Activated CD8-positive, alpha-beta T cell treated with anti-CD3 and anti-CD28 coated beads for 36 hours (primary cell): ENCODE measurements at regions not wholly inside any gene's neighbourhood (a gene's known extent, or its start where the extent isn't known, plus 50 kb on each side); places are given as distances from the start of the nearest gene placed in this dataset.

Experiments
- ATAC-seq: fragments of 200-7000 bp; cut with Tn5 transposase; one replicate; pipeline ENCODE4 v1.10.0; 2021; ENCODE audit warnings: mild to moderate bottlenecking, moderate library complexity
- CTCF ChIA-PET: fragments of 350-600 bp; sonication (Branson Sonifier 250); formaldehyde crosslinking; loops from one replicate; lab custom pipeline; 2021; ENCODE audit warnings: antibody characterized with exemption; lab: Charles Lee
- POLR2A ChIA-PET: fragments of 350-600 bp; sonication (Branson Sonifier 250); formaldehyde crosslinking; loops from one replicate; lab custom pipeline; 2021; ENCODE audit warnings: antibody characterized with exemption; lab: Charles Lee
- DNase-seq: peaks from one replicate; pipeline ENCODE4 v3.0.0-alpha.2; 2020
- H3K27ac Mint-ChIP-seq: one replicate; pipeline ENCODE4 v1.8.0; 2021; ENCODE audit warnings: mild to moderate bottlenecking, mixed read lengths
- H3K27me3 Mint-ChIP-seq: one replicate; pipeline ENCODE4 v1.8.0; 2021; ENCODE audit warnings: mixed read lengths
- H3K36me3 Mint-ChIP-seq: one replicate; pipeline ENCODE4 v1.8.0; 2021; ENCODE audit warnings: low read depth, mixed read lengths
- H3K4me1 Mint-ChIP-seq: one replicate; pipeline ENCODE4 v1.8.0; 2021; ENCODE audit warnings: low read depth, mixed read lengths
- H3K4me3 Mint-ChIP-seq: one replicate; pipeline ENCODE4 v1.8.0; 2021; ENCODE audit warnings: mild to moderate bottlenecking, moderate library complexity, mixed read lengths
- H3K9me3 Mint-ChIP-seq: one replicate; pipeline ENCODE4 v1.8.0; 2021; ENCODE audit warnings: mixed read lengths
- intact Hi-C: fragments of 100-400 bp; cut with micrococcal nuclease; formaldehyde crosslinking; loops from one replicate; pipeline ENCODE4 v1.10.0; 2022
- TF ChIP-seq, protein P1 (sequence below): fragments of 200-600 bp; IDR thresholded peaks from one replicate; pipeline ENCODE4 v1.8.0; 2022; ENCODE audit warnings: antibody characterized with exemption, mild to moderate bottlenecking

DNA sequence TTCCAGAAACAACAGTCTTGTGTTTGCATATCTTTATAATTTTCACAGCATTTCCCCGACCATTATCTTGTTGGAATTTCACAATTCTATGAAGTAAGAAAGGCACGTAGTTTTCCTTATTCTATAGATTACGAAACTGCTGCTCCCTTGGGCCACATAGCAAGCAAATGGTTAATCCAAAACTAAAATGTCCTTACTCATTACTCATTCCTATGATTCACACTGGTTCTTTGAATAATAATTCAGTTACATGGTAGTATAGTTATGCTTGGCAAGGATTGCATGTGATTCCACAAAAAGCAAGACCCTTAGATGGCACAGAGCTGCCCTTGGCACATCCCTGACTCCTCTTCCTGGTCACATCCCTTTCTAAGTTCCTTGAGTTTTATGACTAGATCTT lies 51.2 kb downstream of the OR13H1 start:
- ChIA-PET POLR2A (no interaction called here), CTCF (no interaction called here)
- intact Hi-C loops = no loop called here
- ATAC-seq (no peak), DNase-seq (no peak)
- Mint-ChIP-seq H3K4me1 (no peaks in the 10 kb centered on the region), H3K4me3 (no peak overlapping the region), H3K9me3 (no peaks in the 10 kb centered on the region), H3K36me3 (no peaks in the 10 kb centered on the region), H3K27me3 (no peaks in the 10 kb centered on the region), H3K27ac (no peak overlapping the region)
- TF ChIP-seq, protein P1, sequence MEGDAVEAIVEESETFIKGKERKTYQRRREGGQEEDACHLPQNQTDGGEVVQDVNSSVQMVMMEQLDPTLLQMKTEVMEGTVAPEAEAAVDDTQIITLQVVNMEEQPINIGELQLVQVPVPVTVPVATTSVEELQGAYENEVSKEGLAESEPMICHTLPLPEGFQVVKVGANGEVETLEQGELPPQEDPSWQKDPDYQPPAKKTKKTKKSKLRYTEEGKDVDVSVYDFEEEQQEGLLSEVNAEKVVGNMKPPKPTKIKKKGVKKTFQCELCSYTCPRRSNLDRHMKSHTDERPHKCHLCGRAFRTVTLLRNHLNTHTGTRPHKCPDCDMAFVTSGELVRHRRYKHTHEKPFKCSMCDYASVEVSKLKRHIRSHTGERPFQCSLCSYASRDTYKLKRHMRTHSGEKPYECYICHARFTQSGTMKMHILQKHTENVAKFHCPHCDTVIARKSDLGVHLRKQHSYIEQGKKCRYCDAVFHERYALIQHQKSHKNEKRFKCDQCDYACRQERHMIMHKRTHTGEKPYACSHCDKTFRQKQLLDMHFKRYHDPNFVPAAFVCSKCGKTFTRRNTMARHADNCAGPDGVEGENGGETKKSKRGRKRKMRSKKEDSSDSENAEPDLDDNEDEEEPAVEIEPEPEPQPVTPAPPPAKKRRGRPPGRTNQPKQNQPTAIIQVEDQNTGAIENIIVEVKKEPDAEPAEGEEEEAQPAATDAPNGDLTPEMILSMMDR = no peak

DNA sequence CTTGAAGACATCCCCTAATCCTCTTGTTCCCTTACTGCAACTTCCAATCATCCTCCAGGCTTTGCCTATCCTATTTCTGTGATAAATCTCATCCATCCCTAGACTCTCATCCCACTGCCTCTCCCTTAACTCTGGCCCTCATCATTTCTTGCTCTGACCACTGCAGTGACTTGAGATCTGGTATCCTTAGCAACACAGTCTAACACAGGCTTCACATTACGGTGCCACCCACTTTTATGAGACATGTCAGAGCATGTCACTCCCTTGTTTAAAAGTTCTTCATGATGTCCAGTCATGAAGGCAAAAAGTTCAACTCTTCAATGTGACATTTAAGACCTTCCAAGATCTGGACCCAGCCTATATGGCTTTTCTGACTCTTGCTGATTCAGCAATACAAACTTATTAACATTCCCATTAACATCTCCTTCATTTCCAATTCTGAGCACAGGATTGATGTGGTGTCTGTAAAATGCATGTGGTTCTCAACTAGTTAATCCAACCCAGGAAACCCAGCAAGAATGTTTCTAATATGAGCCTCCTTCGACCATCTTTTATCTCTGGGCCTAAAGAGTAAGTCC lies 64.0 kb downstream of the OR13H1 start:
- ATAC-seq (no peak), DNase-seq (no peak)
- intact Hi-C loops = no loop called here
- ChIA-PET POLR2A (no interaction called here), CTCF (no interaction called here)
- Mint-ChIP-seq H3K4me3 (no peak overlapping the region), H3K27me3 (peaks cover 3% of the 10 kb centered on the region), H3K9me3 (no peaks in the 10 kb centered on the region), H3K27ac (no peak overlapping the region), H3K4me1 (no peaks in the 10 kb centered on the region), H3K36me3 (no peaks in the 10 kb centered on the region)
- TF ChIP-seq, protein P1 = no peak

DNA sequence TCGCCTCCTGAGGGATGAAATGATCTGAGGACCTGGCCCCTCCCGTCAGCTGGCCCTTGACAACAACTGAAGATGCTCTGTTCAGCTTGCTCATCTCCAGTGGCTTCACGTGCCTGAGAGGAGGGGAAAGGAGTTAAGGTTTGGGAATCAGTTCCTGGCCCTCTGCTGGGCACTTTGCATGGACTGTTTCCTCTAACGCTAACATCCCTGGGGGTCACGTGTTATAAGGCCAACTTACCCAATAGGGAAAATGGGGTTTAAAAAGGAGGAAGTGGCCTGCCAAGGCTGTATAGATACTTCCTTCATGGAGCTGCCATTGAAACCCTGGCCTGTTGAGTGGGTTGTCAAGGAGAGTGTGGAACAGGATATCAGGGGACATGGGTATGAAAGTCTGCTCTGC lies 65.6 kb downstream of the OR13H1 start:
- ATAC-seq (no peak), DNase-seq (no peak)
- no peaks in the 10 kb centered on the region for H3K4me1 Mint-ChIP-seq
- intact Hi-C loops = no loop called here
- no peak overlapping the region for H3K4me3 Mint-ChIP-seq
- H3K27me3 Mint-ChIP-seq = peaks cover 3% of the 10 kb centered on the region
- H3K36me3 Mint-ChIP-seq = no peaks in the 10 kb centered on the region
- TF ChIP-seq, protein P1 = no peak
- CTCF ChIA-PET = no interaction called here
- H3K27ac Mint-ChIP-seq = no peak overlapping the region
- POLR2A ChIA-PET = no interaction called here
- H3K9me3 Mint-ChIP-seq = no peaks in the 10 kb centered on the region

DNA sequence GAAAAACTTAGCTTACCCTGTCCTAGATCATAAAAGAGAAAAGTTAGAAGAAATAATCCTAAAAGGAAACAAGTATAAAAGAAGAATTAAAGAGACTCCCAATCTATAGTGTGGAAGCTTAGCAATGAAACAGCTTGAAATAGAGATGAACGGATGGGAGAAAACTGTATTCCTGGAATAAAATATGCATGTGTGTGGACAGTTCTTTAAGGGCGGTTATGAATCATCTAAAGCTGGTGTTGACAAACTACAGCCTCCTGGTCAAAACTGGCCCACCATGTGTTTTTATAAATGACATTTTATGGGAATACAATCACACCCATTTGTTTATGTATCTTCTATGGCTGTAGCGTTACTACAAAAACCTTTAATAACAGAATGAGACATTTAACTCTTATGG lies 69.4 kb downstream of the OR13H1 start:
- ChIA-PET POLR2A (no interaction called here), CTCF (no interaction called here)
- Mint-ChIP-seq H3K9me3 (no peaks in the 10 kb centered on the region), H3K27me3 (peaks cover 6% of the 10 kb centered on the region), H3K27ac (no peak overlapping the region), H3K36me3 (no peaks in the 10 kb centered on the region), H3K4me3 (no peak overlapping the region), H3K4me1 (no peaks in the 10 kb centered on the region)
- intact Hi-C loops = no loop called here
- DNase-seq (no peak), ATAC-seq (no peak)
- TF ChIP-seq, protein P1 = no peak

DNA sequence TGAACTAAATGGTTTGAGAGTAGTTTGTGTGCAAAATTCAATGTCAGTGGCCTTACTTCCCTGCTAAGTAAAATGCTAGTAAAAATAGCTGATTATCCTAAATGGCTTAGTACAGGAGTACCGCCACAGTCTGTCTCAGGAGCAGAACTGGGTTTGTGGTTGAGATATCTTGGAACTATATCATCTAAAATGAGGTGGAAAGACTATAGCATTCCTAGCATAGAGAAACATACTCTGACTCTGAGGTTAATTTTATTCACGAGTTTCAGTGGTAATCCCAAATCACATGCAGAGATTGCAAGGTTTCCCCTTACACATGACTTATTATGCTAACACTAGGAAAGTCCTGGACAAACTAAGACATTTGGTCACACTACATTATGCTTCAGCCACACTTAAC lies 70.4 kb downstream of the OR13H1 start:
- ATAC-seq (no peak), DNase-seq (no peak)
- ChIA-PET CTCF (no interaction called here), POLR2A (no interaction called here)
- TF ChIP-seq, protein P1 = no peak
- Mint-ChIP-seq H3K36me3 (no peaks in the 10 kb centered on the region), H3K27me3 (peaks cover 6% of the 10 kb centered on the region), H3K9me3 (no peaks in the 10 kb centered on the region), H3K4me3 (no peak overlapping the region), H3K27ac (no peak overlapping the region), H3K4me1 (no peaks in the 10 kb centered on the region)
- intact Hi-C loops = no loop called here
